GM12872 (cell line): ENCODE measurements at regions not wholly inside any gene's neighbourhood (a gene's known extent, or its start where the extent isn't known, plus 50 kb on each side); places are given as distances from the start of the nearest gene placed in this dataset.

ENCODE experiments used
- CTCF ChIP-seq: IDR thresholded peaks from 3 replicates; pipeline ENCODE4 v1.5.1; 2011; ENCODE audit warnings: low read depth, mild to moderate bottlenecking, low read length, moderate library complexity; ENCODE audit not compliant: insufficient read depth

DNA sequence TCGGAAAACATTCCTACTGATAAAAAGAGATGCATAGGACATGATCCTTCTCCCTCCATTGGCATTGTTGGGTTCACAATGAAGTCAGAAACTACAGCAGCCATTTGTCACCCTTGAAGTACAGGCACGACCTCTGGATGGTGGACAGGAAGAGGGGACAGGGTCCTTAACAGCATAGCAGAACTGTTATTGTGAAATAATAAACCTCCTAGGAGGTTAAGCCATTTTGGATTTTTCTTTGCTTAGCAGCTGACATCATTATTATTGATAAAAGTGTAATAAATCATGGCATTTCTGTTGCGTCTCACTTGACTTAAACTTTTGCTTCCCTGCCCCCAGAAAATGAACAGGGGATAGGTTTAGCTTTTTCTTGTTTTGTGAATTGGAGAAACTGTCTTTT, 134.3 kb upstream of the SASH1 start:
- no peak for TF ChIP-seq CTCF

- no peak for TF ChIP-seq CTCF
These were observed 130.8 kb upstream of the SASH1 start for GRCh38 chr6:148211777-148212324.

DNA sequence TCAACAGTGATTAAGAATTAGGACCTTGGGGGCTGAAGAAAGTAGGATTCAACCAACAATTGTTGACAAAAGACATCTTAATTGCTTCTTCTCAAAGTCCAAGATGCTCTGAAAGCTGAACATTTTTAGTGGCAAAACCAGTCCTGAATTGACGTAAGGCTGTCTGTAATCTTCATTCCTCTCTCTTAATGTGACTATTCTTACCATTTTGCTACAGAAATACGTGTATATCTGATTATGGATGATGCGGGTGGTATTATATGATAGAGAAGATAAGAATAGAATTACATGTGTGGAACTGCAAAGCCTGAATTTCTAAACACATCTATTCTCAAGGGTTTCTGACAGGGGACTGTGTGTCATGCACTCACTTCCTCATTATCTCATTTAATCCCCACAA, 130.3 kb upstream of the SASH1 start:
- no peak for TF ChIP-seq CTCF

DNA sequence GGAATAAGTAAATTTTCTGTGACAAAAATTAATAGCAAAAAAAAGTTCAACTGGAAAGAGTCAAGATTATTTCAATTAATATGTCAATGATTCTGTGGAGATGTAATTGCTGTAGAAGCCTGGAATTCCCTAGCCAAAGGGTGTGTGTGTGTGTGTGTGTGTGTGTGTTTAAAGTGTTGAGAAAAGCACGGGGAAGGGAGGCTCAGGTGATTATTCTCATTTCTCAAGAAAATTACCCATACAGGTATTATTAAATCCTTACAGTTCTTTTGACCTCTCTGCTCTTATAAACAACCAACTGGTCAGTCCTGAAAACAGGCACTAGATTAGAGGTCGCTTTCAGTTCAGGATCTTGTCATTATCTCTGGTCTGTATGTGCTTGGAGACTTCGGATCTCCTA, 129.3 kb upstream of the SASH1 start:
- no peak for TF ChIP-seq CTCF

DNA sequence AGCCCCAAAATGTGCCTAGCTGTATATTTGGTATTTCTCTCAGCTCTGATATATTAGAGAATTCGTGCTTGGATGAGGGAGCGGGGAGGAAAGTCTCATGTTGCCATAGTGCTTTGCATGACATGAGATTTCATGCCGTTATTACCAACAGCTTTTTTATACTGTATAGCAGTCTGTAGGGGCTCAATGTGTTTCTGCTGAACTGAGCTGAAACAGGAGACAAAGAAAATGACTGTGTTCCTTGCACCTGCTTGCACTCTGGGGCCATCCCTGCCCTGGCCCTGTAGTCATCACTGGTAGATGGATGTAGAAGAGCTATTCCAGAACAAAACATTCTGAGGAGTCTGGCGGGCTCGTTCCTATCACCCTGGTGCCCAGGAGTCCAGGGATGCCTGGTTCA, 128.0 kb upstream of the SASH1 start:
- no peak for TF ChIP-seq CTCF

DNA sequence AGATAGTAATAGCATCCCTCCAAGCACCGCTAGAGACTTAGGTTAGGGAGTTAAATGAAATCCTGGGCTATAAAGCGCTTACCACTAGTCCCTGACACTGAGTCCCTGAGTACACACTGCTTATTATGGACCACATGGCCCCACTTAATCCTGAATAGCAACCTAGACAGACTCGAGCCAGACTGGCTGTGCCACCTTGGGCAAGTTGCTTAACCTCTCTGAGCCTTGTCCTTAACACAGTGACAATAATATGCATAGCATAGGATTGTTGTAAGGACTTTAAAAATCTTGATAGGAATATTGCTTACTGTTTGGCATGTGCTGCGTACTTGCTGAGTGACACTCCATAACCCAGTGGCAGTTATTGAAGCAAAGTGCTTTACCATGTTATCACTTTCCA, 125.6 kb upstream of the SASH1 start:
- no peak for TF ChIP-seq CTCF

DNA sequence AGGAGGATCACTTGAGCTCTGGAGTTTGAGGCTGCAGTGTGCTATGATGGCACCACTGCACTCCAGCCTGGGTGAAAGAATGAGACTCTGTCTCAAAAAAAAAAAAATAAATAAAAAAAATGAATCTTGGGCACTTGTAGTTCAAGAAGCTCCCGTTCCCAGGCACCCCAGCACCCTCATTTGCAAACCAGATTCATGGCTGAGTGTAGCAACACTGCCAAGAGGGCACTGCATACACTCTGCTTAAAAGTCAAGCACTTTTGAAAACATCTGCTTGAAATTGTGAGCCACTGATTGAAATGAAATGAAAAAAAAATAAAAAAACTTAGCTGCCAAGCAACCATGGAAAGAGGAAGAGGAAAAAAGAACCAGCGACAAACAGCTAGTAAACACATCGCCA, 124.7 kb upstream of the SASH1 start:
- no peak for TF ChIP-seq CTCF
